Activated T-cell treated with anti-CD3 and anti-CD28 coated beads, Interleukin-2, amount 50 U/mL, for 4 hours (primary cell): ENCODE measurements at regions not wholly inside any gene's neighbourhood (a gene's known extent, or its start where the extent isn't known, plus 50 kb on each side); places are given as distances from the start of the nearest gene placed in this dataset.

Experiments
- ATAC-seq, 2 donors: fragments of 200-7000 bp; cut with Tn5 transposase; one replicate each; pipeline ENCODE4 v1.10.0; 2021
- DNase-seq: peaks from one replicate; pipeline ENCODE4 v3.0.0-alpha.2; 2020
- H3K27me3 Mint-ChIP-seq: one replicate; pipeline ENCODE4 v1.8.0; 2021; ENCODE audit warnings: low read depth, mixed read lengths
- H3K36me3 Mint-ChIP-seq: one replicate; pipeline ENCODE4 v1.8.0; 2022; ENCODE audit warnings: mixed read lengths; ENCODE audit not compliant: insufficient read depth
- H3K4me1 Mint-ChIP-seq: one replicate; pipeline ENCODE4 v1.8.0; 2021; ENCODE audit warnings: low read depth, mixed read lengths
- H3K4me3 Mint-ChIP-seq: one replicate; pipeline ENCODE4 v1.8.0; 2021; ENCODE audit warnings: mild to moderate bottlenecking, moderate library complexity, mixed read lengths
- H3K9me3 Mint-ChIP-seq: one replicate; pipeline ENCODE4 v1.8.0; 2021; ENCODE audit warnings: mixed read lengths

- DNase-seq = no peak
- Mint-ChIP-seq H3K9me3 (peaks cover 22% of the 10 kb centered on the region), H3K36me3 (no peaks in the 10 kb centered on the region), H3K27me3 (no peaks in the 10 kb centered on the region), H3K4me1 (no peaks in the 10 kb centered on the region), H3K4me3 (no peak overlapping the region)
- no peak for ATAC-seq
These were observed 1727.3 kb downstream of the SUCLG1 start for GRCh38 chr2:82731824-82732223.

DNA sequence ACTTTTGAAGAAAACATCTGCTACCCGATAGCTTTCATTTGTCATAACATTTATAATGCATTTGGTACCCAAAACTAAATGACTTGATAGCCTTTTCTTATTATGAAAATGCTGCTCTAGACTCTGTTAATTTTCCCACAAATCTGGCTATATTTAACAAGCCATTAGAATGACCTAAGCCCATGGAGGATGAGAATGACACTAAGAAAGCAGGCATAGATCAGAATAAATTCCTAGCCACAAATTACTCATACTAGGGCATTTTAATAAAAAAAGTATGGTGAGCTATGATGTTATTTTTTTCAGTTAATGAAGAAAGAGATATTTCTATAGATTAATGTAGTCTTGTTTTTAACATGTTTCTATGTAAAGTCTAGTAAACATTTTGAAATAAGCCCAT is 1728.3 kb downstream of the SUCLG1 start:
- no peak for ATAC-seq
- Mint-ChIP-seq H3K4me1 (no peaks in the 10 kb centered on the region), H3K9me3 (peaks cover 21% of the 10 kb centered on the region), H3K36me3 (no peaks in the 10 kb centered on the region), H3K27me3 (no peaks in the 10 kb centered on the region), H3K4me3 (no peak overlapping the region)
- DNase-seq = no peak

- Mint-ChIP-seq H3K36me3 (no peaks in the 10 kb centered on the region), H3K27me3 (no peaks in the 10 kb centered on the region), H3K4me1 (no peaks in the 10 kb centered on the region), H3K9me3 (peaks cover 18% of the 10 kb centered on the region), H3K4me3 (no peak overlapping the region)
- no peak for DNase-seq
- ATAC-seq = no peak
These were observed 1731.0 kb downstream of the SUCLG1 start for GRCh38 chr2:82728090-82728489.

- no peaks in the 10 kb centered on the region for H3K36me3 Mint-ChIP-seq
- no peaks in the 10 kb centered on the region for H3K4me1 Mint-ChIP-seq
- ATAC-seq = no peak
- H3K4me3 Mint-ChIP-seq = no peak overlapping the region
- peaks cover 22% of the 10 kb centered on the region for H3K9me3 Mint-ChIP-seq
- DNase-seq = no peak
- H3K27me3 Mint-ChIP-seq = no peaks in the 10 kb centered on the region
These were observed 1750.4 kb downstream of the SUCLG1 start for GRCh38 chr2:82708681-82709080.

- Mint-ChIP-seq H3K36me3 (no peaks in the 10 kb centered on the region), H3K9me3 (peaks cover 22% of the 10 kb centered on the region), H3K27me3 (no peaks in the 10 kb centered on the region), H3K4me1 (no peaks in the 10 kb centered on the region), H3K4me3 (no peak overlapping the region)
- DNase-seq = no peak
- no peak for ATAC-seq
These were observed 1761.8 kb downstream of the SUCLG1 start for GRCh38 chr2:82697231-82697630.

DNA sequence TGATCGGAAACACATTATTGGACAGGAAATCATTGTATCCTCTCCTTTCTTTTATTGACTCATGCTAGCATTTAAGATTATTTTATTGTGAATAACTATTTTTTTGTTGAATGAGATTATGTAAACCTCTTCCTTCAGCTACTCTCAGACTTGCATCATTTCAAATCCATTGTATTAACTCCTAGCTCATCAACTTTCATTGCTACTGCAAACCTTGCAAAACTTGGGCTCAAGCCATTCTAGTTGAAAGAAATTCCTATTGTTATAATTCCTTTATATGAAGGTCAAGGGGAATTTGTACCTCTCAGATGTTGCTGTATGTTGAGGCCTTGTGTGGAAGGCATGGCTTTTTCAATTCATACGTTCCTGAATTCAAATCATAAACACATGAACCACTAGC is 1764.6 kb downstream of the SUCLG1 start:
- peaks cover 7% of the 10 kb centered on the region for H3K9me3 Mint-ChIP-seq

DNA sequence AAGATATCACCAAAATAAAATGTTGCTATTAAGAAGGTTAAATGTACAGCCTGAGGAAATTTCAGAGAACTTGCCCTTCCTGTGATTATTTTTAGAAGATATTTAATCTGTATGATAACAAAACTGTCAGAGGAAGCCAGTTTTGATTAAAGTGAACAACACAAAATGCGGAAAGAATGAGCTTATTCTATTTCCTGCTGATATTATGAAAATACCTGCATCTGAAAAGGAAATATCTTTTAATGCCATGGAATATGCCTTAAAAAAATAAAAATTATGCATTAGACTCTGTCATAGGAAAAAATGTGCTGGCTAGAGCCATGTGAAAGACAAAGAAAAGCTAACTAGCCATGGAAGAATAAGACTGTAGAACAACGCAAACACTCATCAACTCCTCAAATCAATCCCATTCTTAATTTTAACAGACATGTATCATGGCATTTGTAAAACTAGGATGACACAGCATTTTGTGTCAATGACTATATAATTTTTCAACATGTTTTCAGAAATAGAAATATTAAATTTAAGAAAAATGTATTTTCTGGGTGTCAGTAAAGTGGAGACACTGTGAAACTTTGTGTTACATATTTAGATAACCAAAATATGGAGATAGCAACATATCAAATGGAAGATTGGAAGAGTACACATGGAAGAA is 1768.2 kb downstream of the SUCLG1 start:
- Mint-ChIP-seq H3K9me3 (peaks cover 10% of the 10 kb centered on the region), H3K36me3 (no peaks in the 10 kb centered on the region), H3K4me3 (no peak overlapping the region), H3K4me1 (no peaks in the 10 kb centered on the region), H3K27me3 (no peaks in the 10 kb centered on the region)
- no peak for ATAC-seq
- DNase-seq = no peak

More for the DNA sequence above, 1764.6 kb downstream of the SUCLG1 start:
- no peaks in the 10 kb centered on the region for H3K36me3 Mint-ChIP-seq
- H3K27me3 Mint-ChIP-seq = no peaks in the 10 kb centered on the region
- H3K4me1 Mint-ChIP-seq = no peaks in the 10 kb centered on the region
- no peak overlapping the region for H3K4me3 Mint-ChIP-seq
- ATAC-seq (no peak), DNase-seq (no peak)

DNA sequence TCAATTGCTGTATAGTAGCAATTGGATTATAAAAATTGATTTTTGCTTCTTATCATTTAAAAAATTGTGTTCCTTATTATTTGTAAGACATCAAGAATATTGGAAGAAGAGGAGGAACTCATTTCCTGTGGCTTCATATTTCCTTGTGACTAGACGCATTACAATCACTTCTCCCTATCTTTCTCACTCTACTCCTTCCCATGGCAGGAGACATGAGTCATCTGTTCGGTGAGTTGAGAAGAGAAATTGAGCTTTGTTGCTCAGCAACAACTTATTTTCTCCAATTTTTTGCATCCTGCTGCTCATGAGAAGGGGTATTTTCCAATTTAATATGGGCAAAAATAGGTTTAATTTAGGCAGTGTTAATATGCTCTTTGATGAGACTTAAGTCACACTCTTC is 1783.9 kb downstream of the SUCLG1 start:
- H3K4me3 Mint-ChIP-seq = no peak overlapping the region
- no peaks in the 10 kb centered on the region for H3K36me3 Mint-ChIP-seq
- H3K4me1 Mint-ChIP-seq = no peaks in the 10 kb centered on the region
- H3K27me3 Mint-ChIP-seq = no peaks in the 10 kb centered on the region
- DNase-seq = no peak
- no peak for ATAC-seq
- no peaks in the 10 kb centered on the region for H3K9me3 Mint-ChIP-seq

GRCh38 chr2:82674652-82675051 is 1784.4 kb downstream of the SUCLG1 start:
- no peaks in the 10 kb centered on the region for H3K9me3 Mint-ChIP-seq
- no peak overlapping the region for H3K4me3 Mint-ChIP-seq
- H3K27me3 Mint-ChIP-seq = no peaks in the 10 kb centered on the region
- no peak for ATAC-seq
- no peaks in the 10 kb centered on the region for H3K36me3 Mint-ChIP-seq
- no peak for DNase-seq
- no peaks in the 10 kb centered on the region for H3K4me1 Mint-ChIP-seq

DNA sequence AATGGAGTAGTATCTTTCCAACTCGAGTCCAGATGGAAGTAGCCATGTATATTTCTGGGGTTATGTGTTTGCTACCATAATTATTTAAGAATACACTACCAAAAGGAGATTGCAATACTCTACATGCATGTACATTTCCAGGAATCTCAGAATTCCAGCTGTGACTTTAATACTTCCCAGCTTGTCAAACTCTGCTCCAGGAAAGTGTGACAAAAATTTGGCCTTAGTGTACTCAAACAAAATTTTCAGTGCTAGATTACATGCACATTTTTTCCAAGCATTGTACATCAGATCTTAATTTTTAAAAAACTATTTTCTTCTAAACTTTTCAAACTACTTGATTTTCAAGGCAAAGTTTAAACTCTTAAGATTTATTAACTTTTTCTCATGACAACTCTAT is 1791.6 kb downstream of the SUCLG1 start:
- no peaks in the 10 kb centered on the region for H3K4me1 Mint-ChIP-seq
- no peak for ATAC-seq

DNA sequence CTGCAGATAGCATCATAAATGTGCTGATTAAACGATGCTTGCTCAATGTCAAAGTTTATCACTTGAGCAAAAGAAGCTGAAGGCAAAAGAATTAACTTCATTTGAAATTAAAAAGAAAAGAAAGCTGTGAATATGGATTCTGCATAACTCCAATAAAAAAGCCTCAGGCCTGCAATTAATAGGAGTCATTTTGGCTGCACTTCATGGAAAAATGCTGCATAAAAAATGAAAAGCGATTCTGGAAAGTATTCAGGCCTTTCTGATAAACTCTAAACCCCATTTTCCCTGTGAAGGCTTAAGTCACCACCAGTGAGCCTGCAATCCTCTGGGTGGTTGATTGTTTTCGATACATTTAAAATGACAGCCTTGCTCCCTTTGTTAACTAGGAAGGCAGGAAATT is 1793.4 kb downstream of the SUCLG1 start:
- DNase-seq = no peak
- Mint-ChIP-seq H3K9me3 (peaks cover 13% of the 10 kb centered on the region), H3K36me3 (no peaks in the 10 kb centered on the region), H3K4me1 (no peaks in the 10 kb centered on the region), H3K27me3 (no peaks in the 10 kb centered on the region), H3K4me3 (no peak overlapping the region)
- ATAC-seq = no peak

More for the DNA sequence above, 1791.6 kb downstream of the SUCLG1 start:
- Mint-ChIP-seq H3K9me3 (peaks cover 13% of the 10 kb centered on the region), H3K27me3 (no peaks in the 10 kb centered on the region), H3K36me3 (no peaks in the 10 kb centered on the region), H3K4me3 (no peak overlapping the region)
- no peak for DNase-seq

- no peak overlapping the region for H3K4me3 Mint-ChIP-seq
These were observed 1802.0 kb downstream of the SUCLG1 start for GRCh38 chr2:82657106-82657505.

DNA sequence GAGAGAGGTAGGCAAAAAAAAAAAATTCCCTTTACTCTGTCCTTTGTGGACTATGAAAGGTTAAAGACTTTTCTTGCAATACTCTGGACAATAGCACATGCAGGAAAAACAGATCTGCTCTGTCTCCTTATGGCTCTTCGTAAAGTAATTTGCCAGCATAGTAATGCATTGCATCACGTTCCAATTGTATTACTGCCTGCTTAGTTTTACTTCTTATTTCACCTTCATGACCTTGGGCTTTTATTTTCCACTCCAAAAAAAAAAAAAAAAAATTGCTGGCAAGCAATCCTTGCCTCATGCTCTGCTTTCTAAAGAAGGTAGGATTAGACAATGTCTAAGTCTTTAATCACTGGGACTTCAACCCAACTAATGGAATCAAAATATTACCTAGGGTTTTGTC is 1802.7 kb downstream of the SUCLG1 start:
- DNase-seq (no peak), ATAC-seq (no peak)
- Mint-ChIP-seq H3K9me3 (peaks cover 12% of the 10 kb centered on the region), H3K27me3 (no peaks in the 10 kb centered on the region), H3K36me3 (no peaks in the 10 kb centered on the region), H3K4me3 (no peak overlapping the region), H3K4me1 (no peaks in the 10 kb centered on the region)

More at GRCh38 chr2:82657106-82657505, 1802.0 kb downstream of the SUCLG1 start:
- ATAC-seq = no peak
- DNase-seq = no peak
- no peaks in the 10 kb centered on the region for H3K36me3 Mint-ChIP-seq
- H3K27me3 Mint-ChIP-seq = no peaks in the 10 kb centered on the region
- H3K4me1 Mint-ChIP-seq = no peaks in the 10 kb centered on the region
- peaks cover 12% of the 10 kb centered on the region for H3K9me3 Mint-ChIP-seq

- no peaks in the 10 kb centered on the region for H3K36me3 Mint-ChIP-seq
- no peak overlapping the region for H3K4me3 Mint-ChIP-seq
- H3K27me3 Mint-ChIP-seq = no peaks in the 10 kb centered on the region
- DNase-seq (no peak), ATAC-seq (no peak)
- no peaks in the 10 kb centered on the region for H3K4me1 Mint-ChIP-seq
- H3K9me3 Mint-ChIP-seq = peaks cover 22% of the 10 kb centered on the region
These were observed 1807.0 kb downstream of the SUCLG1 start for GRCh38 chr2:82652117-82652516.

- DNase-seq = no peak
- Mint-ChIP-seq H3K36me3 (no peaks in the 10 kb centered on the region), H3K4me3 (no peak overlapping the region), H3K4me1 (no peaks in the 10 kb centered on the region), H3K9me3 (peaks cover 33% of the 10 kb centered on the region), H3K27me3 (no peaks in the 10 kb centered on the region)
- ATAC-seq = no peak
These were observed 1809.0 kb downstream of the SUCLG1 start for GRCh38 chr2:82650038-82650437.
